SK-MEL-5 (cell line): ENCODE measurements at regions not wholly inside any gene's neighbourhood (a gene's known extent, or its start where the extent isn't known, plus 50 kb on each side); places are given as distances from the start of the nearest gene placed in this dataset.

Experiments
- DNase-seq: peaks from one replicate; pipeline ENCODE4 v3.0.0-alpha.2; 2016; ENCODE audit warnings: low read depth, low spot score
- in situ Hi-C: cut with HindIII; loops from 2 replicates; pipeline ENCODE4 v1.10.0; 2016; ENCODE audit warnings: low sequenced_read_pairs, high pct_unique_total_duplicates, low pct_unique_long_range_greater_than_20kb

- DNase-seq = no peak
- in situ Hi-C loops = no loop called here
Measured at GRCh38 chr5:96340357-96340756, 92.7 kb downstream of the PCSK1 start.

GRCh38 chr5:96339862-96340261 is 93.2 kb downstream of the PCSK1 start:
- no peak for DNase-seq
- in situ Hi-C loops = no loop called here

GRCh38 chr5:96338624-96339415 is 94.2 kb downstream of the PCSK1 start:
- in situ Hi-C loops = no loop called here
- no peak for DNase-seq

GRCh38 chr5:96338091-96338490 is 95.0 kb downstream of the PCSK1 start:
- in situ Hi-C loops = no loop called here
- no peak for DNase-seq

GRCh38 chr5:96337048-96337781 is 95.8 kb downstream of the PCSK1 start:
- DNase-seq = no peak
- in situ Hi-C loops = no loop called here

- in situ Hi-C loops = no loop called here
- peak; percentile 80 for DNase-seq
Measured at GRCh38 chr5:96336351-96336985, 96.6 kb downstream of the PCSK1 start.

- no peak for DNase-seq
- in situ Hi-C loops = no loop called here
Measured at GRCh38 chr5:96335873-96336272, 97.2 kb downstream of the PCSK1 start.

GRCh38 chr5:96333391-96333790 is 99.7 kb downstream of the PCSK1 start:
- DNase-seq = no peak
- in situ Hi-C loops = no loop called here

GRCh38 chr5:96332535-96333366 is 100.3 kb downstream of the PCSK1 start:
- DNase-seq = no peak
- in situ Hi-C loops = no loop called here

GRCh38 chr5:96331681-96332361 is 101.2 kb downstream of the PCSK1 start:
- no peak for DNase-seq
- in situ Hi-C loops = no loop called here

GRCh38 chr5:96331210-96331609 is 101.8 kb downstream of the PCSK1 start:
- in situ Hi-C loops = no loop called here
- no peak for DNase-seq

- DNase-seq = no peak
- in situ Hi-C loops = no loop called here
Measured at GRCh38 chr5:96330530-96331140, 102.4 kb downstream of the PCSK1 start.

- in situ Hi-C loops = no loop called here
- no peak for DNase-seq
Measured at GRCh38 chr5:96329886-96330529, 103.0 kb downstream of the PCSK1 start.

- in situ Hi-C loops = no loop called here
- DNase-seq = no peak
Measured at GRCh38 chr5:96329289-96329688, 103.8 kb downstream of the PCSK1 start.

GRCh38 chr5:96327722-96328121 is 105.3 kb downstream of the PCSK1 start:
- no peak for DNase-seq
- in situ Hi-C loops = no loop called here

- DNase-seq = no peak
- in situ Hi-C loops = no loop called here
Measured at GRCh38 chr5:96326902-96327301, 106.1 kb downstream of the PCSK1 start.

- no peak for DNase-seq
- in situ Hi-C loops = no loop called here
Measured at GRCh38 chr5:96324708-96325107, 108.3 kb downstream of the PCSK1 start.
